GM21717 (cell line): ENCODE measurements at regions not wholly inside any gene's neighbourhood (a gene's known extent, or its start where the extent isn't known, plus 50 kb on each side); places are given as distances from the start of the nearest gene placed in this dataset.
"Not testable (repeated sequence)": the region's sequence is repeated elsewhere in the genome, so short reads cannot be mapped to it uniquely, and the experiment has no call there.

Source experiments
- ATAC-seq: cut with Tn5 transposase; IDR thresholded peaks from one replicate; pipeline ENCODE4 v1.9.1; 2021; ENCODE audit warnings: mild to moderate bottlenecking, moderate library complexity; ENCODE audit not compliant: unreplicated experiment

- ATAC-seq: no peak
These were observed 767.8 kb upstream of the LUZP2 start for GRCh38 chr11:23729088-23729487.

- no peak for ATAC-seq
These were observed 766.4 kb upstream of the LUZP2 start for GRCh38 chr11:23730307-23730998.

GRCh38 chr11:23732026-23732425 is 764.8 kb upstream of the LUZP2 start:
- no peak for ATAC-seq

- no peak for ATAC-seq
These were observed 750.0 kb upstream of the LUZP2 start for GRCh38 chr11:23746896-23747295.

- ATAC-seq: no peak
These were observed 747.0 kb upstream of the LUZP2 start for GRCh38 chr11:23749762-23750430.

- no peak for ATAC-seq
These were observed 745.6 kb upstream of the LUZP2 start for GRCh38 chr11:23751280-23751679.

GRCh38 chr11:23755076-23755475 is 741.8 kb upstream of the LUZP2 start:
- ATAC-seq: no peak

GRCh38 chr11:23755769-23756168 is 741.1 kb upstream of the LUZP2 start:
- ATAC-seq: no peak

- no peak for ATAC-seq
These were observed 737.4 kb upstream of the LUZP2 start for GRCh38 chr11:23759489-23759888.

- ATAC-seq: no peak
These were observed 732.6 kb upstream of the LUZP2 start for GRCh38 chr11:23764286-23764685.

GRCh38 chr11:23765682-23766252 is 731.1 kb upstream of the LUZP2 start:
- ATAC-seq: no peak

GRCh38 chr11:23767576-23767975 is 729.3 kb upstream of the LUZP2 start:
- ATAC-seq: no peak

GRCh38 chr11:23769214-23769613 is 727.6 kb upstream of the LUZP2 start:
- no peak for ATAC-seq

GRCh38 chr11:23772081-23772480 is 724.8 kb upstream of the LUZP2 start:
- ATAC-seq: no peak

- ATAC-seq: no peak
These were observed 717.9 kb upstream of the LUZP2 start for GRCh38 chr11:23778971-23779370.

- ATAC-seq: no peak
These were observed 716.6 kb upstream of the LUZP2 start for GRCh38 chr11:23780231-23780630.

GRCh38 chr11:23781803-23782560 is 714.9 kb upstream of the LUZP2 start:
- ATAC-seq: no peak

GRCh38 chr11:23786974-23787373 is 709.9 kb upstream of the LUZP2 start:
- not testable (repeated sequence) for ATAC-seq

- ATAC-seq: no peak
These were observed 707.5 kb upstream of the LUZP2 start for GRCh38 chr11:23789200-23789853.

- ATAC-seq: no peak
These were observed 706.9 kb upstream of the LUZP2 start for GRCh38 chr11:23789938-23790371.
